Upper lobe of left lung (tissue), 6 donors: ENCODE measurements at regions not wholly inside any gene's neighbourhood (a gene's known extent, or its start where the extent isn't known, plus 50 kb on each side); places are given as distances from the start of the nearest gene placed in this dataset.
A peak's percentile ranks its signal among the peaks of the same experiment; 100 is the strongest.

Experiments
- ATAC-seq, 2 donors: fragments of 200-7000 bp; cut with Tn5 transposase; one replicate each; pipeline ENCODE4 v1.9.1; 2022; ENCODE audit warnings: mild to moderate bottlenecking in 2 of 2, moderate library complexity in 2 of 2; ENCODE audit not compliant: low FRiP score in 2 of 2
- DNase-seq, 2 donors: peaks; one replicate each; pipeline ENCODE4 v3.0.0-alpha.2; 2019 to 2020
- H3K27ac ChIP-seq, 4 donors: fragments of 200-600 bp; sonication (generic); one replicate each; pipeline ENCODE4 v1.5.1; 2016 to 2019
- H3K27me3 ChIP-seq, 4 donors: fragments of 200-600 bp; sonication (generic); one replicate each; pipeline ENCODE4 v1.5.1; 2017 to 2019
- H3K36me3 ChIP-seq, 4 donors: fragments of 200-600 bp; sonication (generic); one replicate each; pipeline ENCODE4 v1.5.1; 2016 to 2019
- H3K4me1 ChIP-seq, 4 donors: fragments of 200-600 bp; sonication (generic); one replicate each; pipeline ENCODE4 v1.5.1; 2018 to 2019
- H3K4me3 ChIP-seq, 4 donors: fragments of 200-600 bp; sonication (generic); one replicate each; pipeline ENCODE4 v1.5.1; 2017 to 2019; ENCODE audit warnings: mild to moderate bottlenecking in 2 of 4, moderate library complexity in 1 of 4
- H3K9me3 ChIP-seq, 4 donors: fragments of 200-600 bp; sonication (generic); one replicate each; pipeline ENCODE4 v1.5.1; 2018 to 2019
- EP300 ChIP-seq, 4 donors: sonication (generic); formaldehyde crosslinking; IDR thresholded peaks; one replicate each; pipeline ENCODE4 v1.5.1; 2017; ENCODE audit warnings: antibody characterized with exemption in 4 of 4, control low read depth in 2 of 4
- POLR2A ChIP-seq, 4 donors: fragments of 450-650 bp; IDR thresholded peaks; one replicate each; pipeline ENCODE4 v1.5.1; 2016 to 2017; ENCODE audit warnings: antibody characterized with exemption in 4 of 4, mild to moderate bottlenecking in 2 of 4
- POLR2AphosphoS5 ChIP-seq, 2 donors: sonication (generic); formaldehyde crosslinking; IDR thresholded peaks; one replicate each; pipeline ENCODE4 v1.5.1; 2017; ENCODE audit warnings: antibody characterized with exemption in 2 of 2
- WGBS, 2 donors: methylation state at CpG; one replicate each; pipeline ENCODE4 v1.1.5; 2017 to 2018; 5-methylcytosine and 5-hydroxymethylcytosine counted together
- TF ChIP-seq, protein P1 (sequence below), 6 experiments: fragments of 450-650 bp in 4 of 6; fragments of 200-600 bp in 2 of 6; sonication (generic) in 2 of 6; IDR thresholded peaks; one replicate each; pipeline ENCODE4 v1.5.1; 2016 to 2019; ENCODE audit warnings: antibody characterized with exemption in 6 of 6
- donor health status: DM: no; HTN: no; CAD: no; lungs with moderate emphysema.
- donor health status: DM: no; HTN: yes; CAD: no; lungs with severe emphysema.

- ATAC-seq = no peak
- no peak for TF ChIP-seq POLR2A (IDR thresholded peaks at IDR 0.05)
- TF ChIP-seq EP300 (IDR thresholded peaks at IDR 0.05) = no peak
- TF ChIP-seq POLR2AphosphoS5 (IDR thresholded peaks at IDR 0.05) = no peak
- TF ChIP-seq, protein P1, sequence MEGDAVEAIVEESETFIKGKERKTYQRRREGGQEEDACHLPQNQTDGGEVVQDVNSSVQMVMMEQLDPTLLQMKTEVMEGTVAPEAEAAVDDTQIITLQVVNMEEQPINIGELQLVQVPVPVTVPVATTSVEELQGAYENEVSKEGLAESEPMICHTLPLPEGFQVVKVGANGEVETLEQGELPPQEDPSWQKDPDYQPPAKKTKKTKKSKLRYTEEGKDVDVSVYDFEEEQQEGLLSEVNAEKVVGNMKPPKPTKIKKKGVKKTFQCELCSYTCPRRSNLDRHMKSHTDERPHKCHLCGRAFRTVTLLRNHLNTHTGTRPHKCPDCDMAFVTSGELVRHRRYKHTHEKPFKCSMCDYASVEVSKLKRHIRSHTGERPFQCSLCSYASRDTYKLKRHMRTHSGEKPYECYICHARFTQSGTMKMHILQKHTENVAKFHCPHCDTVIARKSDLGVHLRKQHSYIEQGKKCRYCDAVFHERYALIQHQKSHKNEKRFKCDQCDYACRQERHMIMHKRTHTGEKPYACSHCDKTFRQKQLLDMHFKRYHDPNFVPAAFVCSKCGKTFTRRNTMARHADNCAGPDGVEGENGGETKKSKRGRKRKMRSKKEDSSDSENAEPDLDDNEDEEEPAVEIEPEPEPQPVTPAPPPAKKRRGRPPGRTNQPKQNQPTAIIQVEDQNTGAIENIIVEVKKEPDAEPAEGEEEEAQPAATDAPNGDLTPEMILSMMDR (IDR thresholded peaks at IDR 0.05) = no peak
- H3K9me3 ChIP-seq = no peaks in the 10 kb centered on the region
- DNase-seq = no peak
- H3K27ac ChIP-seq = no peak overlapping the region
- no peak overlapping the region for H3K4me3 ChIP-seq
- H3K27me3 ChIP-seq = peaks cover 0 to 6% (median 2%) of the 10 kb centered on the region in 4 donors
- 72 to 82% methylated on average over 4 of the region's 4 CpGs for WGBS, 2 donors
- H3K4me1 ChIP-seq = peaks cover 0 to 4% (median 0%) of the 10 kb centered on the region in 4 donors
- H3K36me3 ChIP-seq = no peaks in the 10 kb centered on the region
Measured at GRCh38 chr20:37593710-37594109, 66.0 kb upstream of the BLCAP start.

DNA sequence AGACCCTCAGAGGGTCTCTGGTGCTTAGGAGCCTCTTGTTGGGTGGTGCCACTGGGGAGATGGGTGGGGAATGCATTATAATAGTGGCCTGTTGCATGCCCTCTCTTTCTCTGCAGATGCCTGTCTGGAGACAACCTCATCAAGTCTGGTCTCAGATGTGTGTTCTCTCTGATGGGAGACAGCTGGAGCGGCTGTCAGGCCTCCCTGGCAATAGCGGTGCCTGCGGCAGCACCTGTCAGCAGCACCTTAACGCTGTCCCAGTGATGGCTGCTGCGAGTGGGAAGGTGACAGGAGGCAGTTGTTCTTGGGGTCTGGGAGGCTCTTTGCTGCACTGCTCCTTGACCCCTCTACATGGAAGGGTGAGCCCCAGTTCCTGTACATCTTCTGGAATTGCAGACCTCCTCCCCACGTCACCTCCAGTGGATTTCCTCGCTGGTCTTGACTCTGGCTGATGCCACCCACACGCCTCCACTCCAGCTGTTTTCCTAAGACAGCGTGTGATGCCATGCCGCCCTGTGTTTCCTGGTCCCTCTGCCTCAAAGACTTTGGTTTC, 63.3 kb upstream of the BLCAP start:
- Histone ChIP-seq H3K9me3 (peaks cover 0 to 5% (median 0%) of the 10 kb centered on the region in 4 donors), H3K27me3 (no peaks in the 10 kb centered on the region), H3K4me1 (no peaks in the 10 kb centered on the region), H3K4me3 (no peak overlapping the region), H3K27ac (no peak overlapping the region), H3K36me3 (no peaks in the 10 kb centered on the region)
- DNase-seq (peak in 1 of 2 donors; percentile 27), ATAC-seq (no peak)
- TF ChIP-seq POLR2A (IDR thresholded peaks at IDR 0.05) (no peak), EP300 (IDR thresholded peaks at IDR 0.05) (no peak), POLR2AphosphoS5 (IDR thresholded peaks at IDR 0.05) (no peak)
- TF ChIP-seq, protein P1 (IDR thresholded peaks at IDR 0.05) = no peak
- 56 to 62% methylated on average over 9 to 10 of the region's 10 CpGs for WGBS, 2 donors

DNA sequence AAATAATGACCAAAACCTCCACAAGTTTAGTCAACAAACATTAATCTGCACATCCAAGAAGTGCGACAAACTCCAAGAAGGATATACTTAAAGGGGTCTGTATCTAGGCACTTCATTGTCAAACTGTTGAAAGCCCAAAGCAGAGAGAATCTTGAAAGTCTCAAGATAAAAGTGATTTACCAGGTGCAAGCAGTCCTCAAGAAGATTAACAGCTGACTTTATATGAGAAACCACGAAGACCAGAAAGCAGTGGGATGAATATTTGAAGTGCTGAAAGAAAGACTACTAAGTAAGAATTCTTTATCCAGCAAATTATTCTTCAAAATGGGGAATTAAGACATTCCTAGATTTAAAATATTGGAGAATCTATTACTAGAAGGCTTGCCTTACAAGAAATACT, 58.4 kb upstream of the BLCAP start:
- H3K9me3 ChIP-seq = peaks cover 0 to 5% (median 0%) of the 10 kb centered on the region in 4 donors
- TF ChIP-seq EP300 (IDR thresholded peaks at IDR 0.05) (no peak), POLR2A (IDR thresholded peaks at IDR 0.05) (no peak), POLR2AphosphoS5 (IDR thresholded peaks at IDR 0.05) (no peak)
- TF ChIP-seq, protein P1 (IDR thresholded peaks at IDR 0.05) = no peak
- H3K36me3 ChIP-seq = no peaks in the 10 kb centered on the region
- DNase-seq = no peak
- no peak overlapping the region for H3K27ac ChIP-seq
- no peaks in the 10 kb centered on the region for H3K27me3 ChIP-seq
- no peak for ATAC-seq
- H3K4me3 ChIP-seq = no peak overlapping the region
- no peaks in the 10 kb centered on the region for H3K4me1 ChIP-seq
- 79 to 80% methylated on average over 2 of the region's 2 CpGs for WGBS, 2 donors

DNA sequence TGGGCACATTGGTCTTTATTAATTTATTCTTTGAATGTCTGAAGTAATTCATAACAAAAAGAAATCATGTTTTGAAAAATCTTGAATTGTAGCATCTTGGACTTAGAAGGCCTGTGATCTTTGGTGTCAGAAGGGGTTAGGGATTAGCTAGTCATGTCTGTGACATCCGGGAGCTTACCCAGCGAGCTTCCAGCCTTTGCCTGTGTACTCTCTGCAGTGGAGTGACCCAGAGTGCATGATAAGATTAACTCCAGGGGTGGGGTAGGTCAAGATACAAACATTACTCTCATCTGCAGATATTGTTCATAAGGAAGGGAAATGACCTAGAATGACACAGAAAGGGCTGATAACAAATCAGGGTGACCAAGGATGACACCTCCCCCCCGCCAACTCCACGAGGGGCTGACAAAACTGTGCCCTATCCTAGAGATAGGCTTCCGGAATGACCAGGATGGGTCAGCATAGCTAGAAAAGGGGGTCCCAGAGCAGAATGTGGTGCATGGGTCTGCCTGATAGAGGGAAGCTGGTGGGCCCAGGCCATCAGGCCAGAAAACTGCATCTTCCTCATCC, 56.6 kb upstream of the BLCAP start:
- no peaks in the 10 kb centered on the region for H3K27me3 ChIP-seq
- H3K36me3 ChIP-seq = no peaks in the 10 kb centered on the region
- H3K4me1 ChIP-seq = no peaks in the 10 kb centered on the region
- ATAC-seq = no peak
- TF ChIP-seq EP300 (IDR thresholded peaks at IDR 0.05) (no peak), POLR2AphosphoS5 (IDR thresholded peaks at IDR 0.05) (no peak), POLR2A (IDR thresholded peaks at IDR 0.05) (no peak)
- TF ChIP-seq, protein P1 (IDR thresholded peaks at IDR 0.05) = no peak
- peaks cover 0 to 5% (median 0%) of the 10 kb centered on the region in 4 donors for H3K9me3 ChIP-seq
- no peak overlapping the region for H3K4me3 ChIP-seq
- no peak overlapping the region for H3K27ac ChIP-seq
- WGBS, 2 donors = 56 to 60% methylated on average over 5 of the region's 5 CpGs
- DNase-seq = no peak

GRCh38 chr20:37581246-37581645, 53.6 kb upstream of the BLCAP start:
- ATAC-seq (peak in 1 of 2 donors; percentile 7), DNase-seq (peak in 1 of 2 donors; percentile 33)
- Histone ChIP-seq H3K4me1 (no peaks in the 10 kb centered on the region), H3K4me3 (no peak overlapping the region), H3K27me3 (no peaks in the 10 kb centered on the region), H3K27ac (no peak overlapping the region), H3K9me3 (no peaks in the 10 kb centered on the region), H3K36me3 (no peaks in the 10 kb centered on the region)
- 80 to 85% methylated on average over 8 to 9 of the region's 9 CpGs for WGBS, 2 donors
- TF ChIP-seq POLR2A (IDR thresholded peaks at IDR 0.05) (no peak), EP300 (IDR thresholded peaks at IDR 0.05) (no peak), POLR2AphosphoS5 (IDR thresholded peaks at IDR 0.05) (no peak)
- TF ChIP-seq, protein P1 (IDR thresholded peaks at IDR 0.05) = no peak
